ENCODE measurements at regions not wholly inside any gene's neighbourhood (a gene's known extent, or its start where the extent isn't known, plus 50 kb on each side); places are given as distances from the start of the nearest gene placed in this dataset.

DNA sequence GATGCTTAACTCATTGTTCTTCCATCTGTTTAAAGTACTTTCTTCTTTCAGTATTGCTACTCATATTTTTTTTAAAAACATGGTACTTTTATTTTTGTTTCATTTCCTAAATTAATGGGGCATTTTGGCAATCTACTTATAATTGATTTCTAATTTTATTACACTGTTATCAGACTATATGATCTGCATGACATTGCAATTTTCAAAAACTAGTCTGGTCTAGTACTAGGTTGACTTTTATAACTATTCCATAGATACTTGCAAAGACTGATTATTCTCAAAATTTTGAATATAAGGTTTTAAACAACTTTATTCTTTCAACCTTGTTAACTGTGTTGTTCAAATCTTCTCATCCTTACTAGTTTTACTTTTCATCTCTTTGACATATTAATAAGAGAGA, 63.9 kb upstream of the MVB12B start:
- no peak for ATAC-seq
- intact Hi-C loops (cut with micrococcal nuclease), result loop anchor here (5.0 kb wide), 1 partner anchor 95 kb away; no protein-coding TSS in a partner anchor
- ChIA-PET POLR2A (no interaction called here), CTCF (no interaction called here), RAD21 (ENCODE audit: low non-redundant PET in 1 of 2, low total read pairs in 2 of 2, uncharacterized antibody in 2 of 2, unreplicated experiment in 2 of 2) (no interaction called here)
- Histone ChIP-seq H3K36me3 (ENCODE audit: control insufficient read depth in 1 of 2, insufficient read depth in 2 of 2, low read length in 2 of 2) (no peaks in the 10 kb centered on the region), H3K27ac (ENCODE audit: low read depth, low read length) (no peak overlapping the region), H3K4me1 (ENCODE audit: control insufficient read depth in 1 of 2, insufficient read depth in 2 of 2, low read length in 2 of 2) (no peaks in the 10 kb centered on the region), H3K9me2 (ENCODE audit: insufficient read depth) (no peaks in the 10 kb centered on the region), H4K20me1 (ENCODE audit: insufficient read depth) (no peaks in the 10 kb centered on the region), H3K4me2 (ENCODE audit: low read length) (no peak overlapping the region), H3K9me3 (ENCODE audit: control insufficient read depth in 1 of 2, insufficient read depth in 1 of 2, low read depth in 1 of 2, low read length in 2 of 2) (no peaks in the 10 kb centered on the region), H3K4me3 (replicated peaks in 1 of 2; ENCODE audit: low read depth in 1 of 2, low read length in 2 of 2) (no peak overlapping the region), H3K27me3 (ENCODE audit: insufficient read depth, low read length) (0 out of 2 replicates have a peak, but pooled peaks cover 4% of the 10 kb centered on the region), H2AFZ (ENCODE audit: low read depth, low read length, poor library complexity, severe bottlenecking) (no peak overlapping the region), H3K79me2 (ENCODE audit: insufficient read depth, low read length) (no peaks in the 10 kb centered on the region), H3K9ac (ENCODE audit: low read length) (no peak overlapping the region)
- BruUV-seq (replicated peaks), result no TSS peak
- TF ChIP-seq FOSL1 (IDR thresholded peaks at IDR 0.05; ENCODE audit: low read depth) (no peak), YY1 (IDR thresholded peaks at IDR 0.05; ENCODE audit: extremely low read depth, insufficient replicate concordance, low read depth, low read length) (no peak), ZFX (IDR thresholded peaks at IDR 0.05) (no peak)
- TF ChIP-seq, protein P1, sequence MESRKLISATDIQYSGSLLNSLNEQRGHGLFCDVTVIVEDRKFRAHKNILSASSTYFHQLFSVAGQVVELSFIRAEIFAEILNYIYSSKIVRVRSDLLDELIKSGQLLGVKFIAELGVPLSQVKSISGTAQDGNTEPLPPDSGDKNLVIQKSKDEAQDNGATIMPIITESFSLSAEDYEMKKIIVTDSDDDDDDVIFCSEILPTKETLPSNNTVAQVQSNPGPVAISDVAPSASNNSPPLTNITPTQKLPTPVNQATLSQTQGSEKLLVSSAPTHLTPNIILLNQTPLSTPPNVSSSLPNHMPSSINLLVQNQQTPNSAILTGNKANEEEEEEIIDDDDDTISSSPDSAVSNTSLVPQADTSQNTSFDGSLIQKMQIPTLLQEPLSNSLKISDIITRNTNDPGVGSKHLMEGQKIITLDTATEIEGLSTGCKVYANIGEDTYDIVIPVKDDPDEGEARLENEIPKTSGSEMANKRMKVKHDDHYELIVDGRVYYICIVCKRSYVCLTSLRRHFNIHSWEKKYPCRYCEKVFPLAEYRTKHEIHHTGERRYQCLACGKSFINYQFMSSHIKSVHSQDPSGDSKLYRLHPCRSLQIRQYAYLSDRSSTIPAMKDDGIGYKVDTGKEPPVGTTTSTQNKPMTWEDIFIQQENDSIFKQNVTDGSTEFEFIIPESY (IDR thresholded peaks at IDR 0.05; ENCODE audit: extremely low read depth, insufficient replicate concordance, low read length), result no peak
- DNase-seq (ENCODE audit: low read depth, low spot score), result no peak

DNA sequence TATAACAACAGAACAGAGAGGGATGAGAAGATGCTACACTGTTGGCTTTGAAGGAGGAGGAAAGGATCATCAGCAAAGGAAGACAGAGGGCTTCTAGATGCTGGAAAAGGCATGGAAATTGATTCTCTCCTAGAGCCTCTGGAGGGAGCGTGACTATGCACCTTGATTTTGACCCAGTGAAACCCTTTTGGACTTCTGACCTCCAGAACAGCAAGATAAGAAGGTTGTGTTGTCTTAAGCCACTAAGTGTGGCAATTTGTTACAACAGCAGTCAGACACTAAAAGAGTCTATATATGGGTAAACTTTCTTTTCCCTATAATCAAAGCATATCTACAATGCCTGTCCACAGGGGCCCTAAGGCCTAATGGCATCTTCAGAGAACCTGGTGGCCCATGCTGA, 56.1 kb upstream of the MVB12B start:
- no peak for DNase-seq (ENCODE audit: low read depth, low spot score)
- no peak overlapping the region for H3K27ac ChIP-seq (ENCODE audit: low read depth, low read length)
- H2AFZ ChIP-seq (ENCODE audit: low read depth, low read length, poor library complexity, severe bottlenecking), result no peak overlapping the region
- no peak overlapping the region for H3K9ac ChIP-seq (ENCODE audit: low read length)
- ChIA-PET POLR2A (no interaction called here), RAD21 (ENCODE audit: low non-redundant PET in 1 of 2, low total read pairs in 2 of 2, uncharacterized antibody in 2 of 2, unreplicated experiment in 2 of 2) (no interaction called here), CTCF (no interaction called here)
- H3K4me1 ChIP-seq (ENCODE audit: control insufficient read depth in 1 of 2, insufficient read depth in 2 of 2, low read length in 2 of 2), result no peaks in the 10 kb centered on the region
- BruUV-seq (replicated peaks), result no TSS peak
- TF ChIP-seq ZFX (IDR thresholded peaks at IDR 0.05) (no peak), RAD21 (IDR thresholded peaks at IDR 0.05; ENCODE audit: low read depth) (no peak), EZH2 (IDR thresholded peaks at IDR 0.05) (no peak), ELF1 (IDR thresholded peaks at IDR 0.05; ENCODE audit: borderline replicate concordance, low read depth) (no peak), POLR2A (IDR thresholded peaks at IDR 0.05; ENCODE audit: borderline replicate concordance, extremely low read depth, insufficient read depth, insufficient read length) (no peak), EZH2phosphoT487 (IDR thresholded peaks at IDR 0.05; ENCODE audit: borderline replicate concordance) (no peak), SP1 (IDR thresholded peaks at IDR 0.05; ENCODE audit: low read depth) (no peak), POLR2AphosphoS5 (IDR thresholded peaks at IDR 0.05; ENCODE audit: low read depth, low read length) (no peak)
- TF ChIP-seq, protein P2, sequence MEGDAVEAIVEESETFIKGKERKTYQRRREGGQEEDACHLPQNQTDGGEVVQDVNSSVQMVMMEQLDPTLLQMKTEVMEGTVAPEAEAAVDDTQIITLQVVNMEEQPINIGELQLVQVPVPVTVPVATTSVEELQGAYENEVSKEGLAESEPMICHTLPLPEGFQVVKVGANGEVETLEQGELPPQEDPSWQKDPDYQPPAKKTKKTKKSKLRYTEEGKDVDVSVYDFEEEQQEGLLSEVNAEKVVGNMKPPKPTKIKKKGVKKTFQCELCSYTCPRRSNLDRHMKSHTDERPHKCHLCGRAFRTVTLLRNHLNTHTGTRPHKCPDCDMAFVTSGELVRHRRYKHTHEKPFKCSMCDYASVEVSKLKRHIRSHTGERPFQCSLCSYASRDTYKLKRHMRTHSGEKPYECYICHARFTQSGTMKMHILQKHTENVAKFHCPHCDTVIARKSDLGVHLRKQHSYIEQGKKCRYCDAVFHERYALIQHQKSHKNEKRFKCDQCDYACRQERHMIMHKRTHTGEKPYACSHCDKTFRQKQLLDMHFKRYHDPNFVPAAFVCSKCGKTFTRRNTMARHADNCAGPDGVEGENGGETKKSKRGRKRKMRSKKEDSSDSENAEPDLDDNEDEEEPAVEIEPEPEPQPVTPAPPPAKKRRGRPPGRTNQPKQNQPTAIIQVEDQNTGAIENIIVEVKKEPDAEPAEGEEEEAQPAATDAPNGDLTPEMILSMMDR (IDR thresholded peaks at IDR 0.05 in 2 of 3, conservative IDR thresholded peaks at IDR 0.05 in 1 of 3; ENCODE audit: borderline replicate concordance in 1 of 3, insufficient read depth in 1 of 3, low read depth in 2 of 3, low read length in 2 of 3), result no peak
- TF ChIP-seq, protein P3, sequence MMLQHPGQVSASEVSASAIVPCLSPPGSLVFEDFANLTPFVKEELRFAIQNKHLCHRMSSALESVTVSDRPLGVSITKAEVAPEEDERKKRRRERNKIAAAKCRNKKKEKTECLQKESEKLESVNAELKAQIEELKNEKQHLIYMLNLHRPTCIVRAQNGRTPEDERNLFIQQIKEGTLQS (IDR thresholded peaks at IDR 0.05), result no peak
- no peaks in the 10 kb centered on the region for H3K9me2 ChIP-seq (ENCODE audit: insufficient read depth)
- no peaks in the 10 kb centered on the region for H4K20me1 ChIP-seq (ENCODE audit: insufficient read depth)
- H3K79me2 ChIP-seq (ENCODE audit: insufficient read depth, low read length), result no peaks in the 10 kb centered on the region
- H3K4me2 ChIP-seq (ENCODE audit: low read length), result no peak overlapping the region
- intact Hi-C loops (cut with micrococcal nuclease), result no loop called here
- no peak for ATAC-seq
- no peak overlapping the region for H3K4me3 ChIP-seq (replicated peaks in 1 of 2; ENCODE audit: low read depth in 1 of 2, low read length in 2 of 2)
- H3K27me3 ChIP-seq (ENCODE audit: insufficient read depth, low read length), result peaks cover 10% of the 10 kb centered on the region; the same call in 1 of the 2 replicates
- H3K36me3 ChIP-seq (ENCODE audit: control insufficient read depth in 1 of 2, insufficient read depth in 2 of 2, low read length in 2 of 2), result no peaks in the 10 kb centered on the region
- no peaks in the 10 kb centered on the region for H3K9me3 ChIP-seq (ENCODE audit: control insufficient read depth in 1 of 2, insufficient read depth in 1 of 2, low read depth in 1 of 2, low read length in 2 of 2)

Measured in HCT116 (cell line).